SHP77 (cell line): ENCODE measurements at regions not wholly inside any gene's neighbourhood (a gene's known extent, or its start where the extent isn't known, plus 50 kb on each side); places are given as distances from the start of the nearest gene placed in this dataset.
A peak's percentile ranks its signal among the peaks of the same experiment; 100 is the strongest.

Experiments used
- DNase-seq, 2 experiments: peaks; one replicate each; lab custom pipeline; 2025; lab: John Stamatoyannopoulos, UW

GRCh38 chr4:66693694-66694093 is 851.6 kb downstream of the CENPC start:
- DNase-seq, result no peak

- DNase-seq, result no peak
Measured at GRCh38 chr4:66691101-66691500, 854.2 kb downstream of the CENPC start.

- peak; percentile 1 to 47 for DNase-seq
Measured at GRCh38 chr4:66688674-66689073, 856.6 kb downstream of the CENPC start.

GRCh38 chr4:66687459-66687858 is 857.8 kb downstream of the CENPC start:
- DNase-seq, result no peak

GRCh38 chr4:66681962-66682361 is 863.3 kb downstream of the CENPC start:
- no peak for DNase-seq

- DNase-seq, result no peak
Measured at GRCh38 chr4:66667249-66667648, 878.1 kb downstream of the CENPC start.

GRCh38 chr4:66662620-66663019 is 882.7 kb downstream of the CENPC start:
- DNase-seq, result no peak

GRCh38 chr4:66658809-66659208 is 886.5 kb downstream of the CENPC start:
- DNase-seq, result no peak

GRCh38 chr4:66655505-66655904 is 889.8 kb downstream of the CENPC start:
- DNase-seq, result no peak

GRCh38 chr4:66653937-66654336 is 891.4 kb downstream of the CENPC start:
- no peak for DNase-seq

- DNase-seq, result no peak
Measured at GRCh38 chr4:66649236-66649635, 896.1 kb downstream of the CENPC start.

GRCh38 chr4:66647926-66648325 is 897.4 kb downstream of the CENPC start:
- no peak for DNase-seq

GRCh38 chr4:66647476-66647875 is 897.8 kb downstream of the CENPC start:
- no peak for DNase-seq

GRCh38 chr4:66640233-66640990 is 904.9 kb downstream of the CENPC start:
- DNase-seq, result no peak

- DNase-seq, result no peak
Measured at GRCh38 chr4:66639361-66639760, 905.9 kb downstream of the CENPC start.

GRCh38 chr4:66636349-66636748 is 909.0 kb downstream of the CENPC start:
- DNase-seq, result no peak

- no peak for DNase-seq
Measured at GRCh38 chr4:66633477-66633876, 911.8 kb downstream of the CENPC start.

- no peak for DNase-seq
Measured at GRCh38 chr4:66629927-66630326, 915.4 kb downstream of the CENPC start.

- DNase-seq, result peak; percentile 17 to 22
Measured at GRCh38 chr4:66628146-66628545, 917.2 kb downstream of the CENPC start.

- no peak for DNase-seq
Measured at GRCh38 chr4:66625480-66625879, 919.8 kb downstream of the CENPC start.

- no peak for DNase-seq
Measured at GRCh38 chr4:66613591-66613990, 931.7 kb downstream of the CENPC start.

- DNase-seq, result no peak
Measured at GRCh38 chr4:66609014-66609413, 936.3 kb downstream of the CENPC start.

- DNase-seq, result no peak
Measured at GRCh38 chr4:66606908-66607307, 936.6 kb upstream of the EPHA5 start.

- DNase-seq, result no peak
Measured at GRCh38 chr4:66606215-66606614, 935.9 kb upstream of the EPHA5 start.
